SK-N-SH (cell line): ENCODE measurements at regions not wholly inside any gene's neighbourhood (a gene's known extent, or its start where the extent isn't known, plus 50 kb on each side); places are given as distances from the start of the nearest gene placed in this dataset.

ENCODE experiments used
- GABPA ChIP-seq: IDR thresholded peaks from 2 replicates; pipeline ENCODE4 v1.4.0; 2012; ENCODE audit warnings: low read depth, mild to moderate bottlenecking
- GATA2 ChIP-seq: sonication (generic); formaldehyde crosslinking; IDR thresholded peaks from 2 replicates; pipeline ENCODE4 v1.5.0; 2020; ENCODE audit warnings: mild to moderate bottlenecking, missing genetic modification reagents
- MXI1 ChIP-seq: IDR thresholded peaks from 2 replicates; pipeline ENCODE4 v1.6.1; 2012; ENCODE audit warnings: mild to moderate bottlenecking, low read depth, low read length, improper control_type of control experiment
- POLR2AphosphoS5 ChIP-seq: IDR thresholded peaks from 2 replicates; pipeline ENCODE4 v1.6.1; 2012; ENCODE audit warnings: low read depth, low read length
- TF ChIP-seq, protein P1 (sequence below): IDR thresholded peaks from 2 replicates; pipeline ENCODE4 v1.6.1; 2012; ENCODE audit warnings: mild to moderate bottlenecking, low read depth, low read length, moderate library complexity
- TF ChIP-seq, protein P2 (sequence below): fragments of 200-600 bp; sonication (generic); IDR thresholded peaks from 2 replicates; pipeline ENCODE4 v1.6.1; 2017; ENCODE audit warnings: antibody characterized with exemption, mild to moderate bottlenecking, moderate library complexity

DNA sequence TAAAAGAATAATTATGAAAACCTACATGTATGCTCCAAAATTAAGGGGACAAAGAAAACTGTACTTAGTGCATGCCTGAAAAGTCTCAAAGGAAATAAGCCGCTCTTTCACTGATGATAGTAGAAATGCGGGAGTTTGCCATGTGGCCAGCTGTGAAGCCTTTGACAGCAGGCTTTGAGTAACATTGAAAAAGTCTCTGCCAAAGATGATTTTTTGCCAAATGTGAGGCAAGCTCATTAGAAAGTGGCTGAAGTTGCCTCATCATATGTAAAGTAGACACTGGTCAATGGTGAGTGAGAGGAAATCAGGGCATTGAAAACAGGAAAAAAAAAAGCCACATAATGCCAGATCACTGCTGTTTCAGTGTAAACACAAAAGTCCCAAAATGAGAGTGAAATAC, 2360.1 kb downstream of the PCDH7 start:
- TF ChIP-seq MXI1 (no peak), POLR2AphosphoS5 (no peak), GABPA (no peak), GATA2 (CRISPR knock-in tag) (no peak)
- TF ChIP-seq, protein P1, sequence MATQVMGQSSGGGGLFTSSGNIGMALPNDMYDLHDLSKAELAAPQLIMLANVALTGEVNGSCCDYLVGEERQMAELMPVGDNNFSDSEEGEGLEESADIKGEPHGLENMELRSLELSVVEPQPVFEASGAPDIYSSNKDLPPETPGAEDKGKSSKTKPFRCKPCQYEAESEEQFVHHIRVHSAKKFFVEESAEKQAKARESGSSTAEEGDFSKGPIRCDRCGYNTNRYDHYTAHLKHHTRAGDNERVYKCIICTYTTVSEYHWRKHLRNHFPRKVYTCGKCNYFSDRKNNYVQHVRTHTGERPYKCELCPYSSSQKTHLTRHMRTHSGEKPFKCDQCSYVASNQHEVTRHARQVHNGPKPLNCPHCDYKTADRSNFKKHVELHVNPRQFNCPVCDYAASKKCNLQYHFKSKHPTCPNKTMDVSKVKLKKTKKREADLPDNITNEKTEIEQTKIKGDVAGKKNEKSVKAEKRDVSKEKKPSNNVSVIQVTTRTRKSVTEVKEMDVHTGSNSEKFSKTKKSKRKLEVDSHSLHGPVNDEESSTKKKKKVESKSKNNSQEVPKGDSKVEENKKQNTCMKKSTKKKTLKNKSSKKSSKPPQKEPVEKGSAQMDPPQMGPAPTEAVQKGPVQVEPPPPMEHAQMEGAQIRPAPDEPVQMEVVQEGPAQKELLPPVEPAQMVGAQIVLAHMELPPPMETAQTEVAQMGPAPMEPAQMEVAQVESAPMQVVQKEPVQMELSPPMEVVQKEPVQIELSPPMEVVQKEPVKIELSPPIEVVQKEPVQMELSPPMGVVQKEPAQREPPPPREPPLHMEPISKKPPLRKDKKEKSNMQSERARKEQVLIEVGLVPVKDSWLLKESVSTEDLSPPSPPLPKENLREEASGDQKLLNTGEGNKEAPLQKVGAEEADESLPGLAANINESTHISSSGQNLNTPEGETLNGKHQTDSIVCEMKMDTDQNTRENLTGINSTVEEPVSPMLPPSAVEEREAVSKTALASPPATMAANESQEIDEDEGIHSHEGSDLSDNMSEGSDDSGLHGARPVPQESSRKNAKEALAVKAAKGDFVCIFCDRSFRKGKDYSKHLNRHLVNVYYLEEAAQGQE = no peak
- TF ChIP-seq, protein P2, sequence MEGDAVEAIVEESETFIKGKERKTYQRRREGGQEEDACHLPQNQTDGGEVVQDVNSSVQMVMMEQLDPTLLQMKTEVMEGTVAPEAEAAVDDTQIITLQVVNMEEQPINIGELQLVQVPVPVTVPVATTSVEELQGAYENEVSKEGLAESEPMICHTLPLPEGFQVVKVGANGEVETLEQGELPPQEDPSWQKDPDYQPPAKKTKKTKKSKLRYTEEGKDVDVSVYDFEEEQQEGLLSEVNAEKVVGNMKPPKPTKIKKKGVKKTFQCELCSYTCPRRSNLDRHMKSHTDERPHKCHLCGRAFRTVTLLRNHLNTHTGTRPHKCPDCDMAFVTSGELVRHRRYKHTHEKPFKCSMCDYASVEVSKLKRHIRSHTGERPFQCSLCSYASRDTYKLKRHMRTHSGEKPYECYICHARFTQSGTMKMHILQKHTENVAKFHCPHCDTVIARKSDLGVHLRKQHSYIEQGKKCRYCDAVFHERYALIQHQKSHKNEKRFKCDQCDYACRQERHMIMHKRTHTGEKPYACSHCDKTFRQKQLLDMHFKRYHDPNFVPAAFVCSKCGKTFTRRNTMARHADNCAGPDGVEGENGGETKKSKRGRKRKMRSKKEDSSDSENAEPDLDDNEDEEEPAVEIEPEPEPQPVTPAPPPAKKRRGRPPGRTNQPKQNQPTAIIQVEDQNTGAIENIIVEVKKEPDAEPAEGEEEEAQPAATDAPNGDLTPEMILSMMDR = no peak
